GM12875 (cell line): ENCODE measurements at regions not wholly inside any gene's neighbourhood (a gene's known extent, or its start where the extent isn't known, plus 50 kb on each side); places are given as distances from the start of the nearest gene placed in this dataset.

Source experiments
- H3K4me3 ChIP-seq: one replicate; pipeline ENCODE4 v1.5.1; 2011; ENCODE audit warnings: low read depth, low read length, control low read depth
- TF ChIP-seq, protein P1 (sequence below): IDR thresholded peaks from 2 replicates; pipeline ENCODE4 v1.5.1; 2011; ENCODE audit warnings: low read depth, mild to moderate bottlenecking, control low read depth, inconsistent platforms, low read length, moderate library complexity, borderline replicate concordance; ENCODE audit not compliant: insufficient read depth

DNA sequence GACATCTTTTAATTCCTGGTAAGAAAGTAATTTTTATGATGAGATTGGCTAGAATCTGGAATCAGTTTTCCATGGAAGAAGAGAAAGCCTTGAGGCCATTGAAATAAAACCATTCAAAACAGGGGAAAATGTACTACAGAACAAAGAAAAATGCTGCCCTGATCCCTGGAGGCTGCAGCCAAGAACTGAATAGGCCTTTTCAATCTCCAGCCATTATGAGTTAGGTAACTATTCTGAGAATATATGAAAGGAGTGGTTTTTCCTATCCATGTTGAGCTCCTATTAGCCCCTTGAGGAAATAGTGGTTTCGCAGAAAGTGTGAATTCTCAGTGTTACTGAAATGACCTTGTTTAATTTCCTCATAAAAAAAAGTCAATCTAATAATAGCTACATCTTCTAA, 408.5 kb upstream of the GRAMD2B start:
- no peak overlapping the region for H3K4me3 ChIP-seq
- TF ChIP-seq, protein P1, sequence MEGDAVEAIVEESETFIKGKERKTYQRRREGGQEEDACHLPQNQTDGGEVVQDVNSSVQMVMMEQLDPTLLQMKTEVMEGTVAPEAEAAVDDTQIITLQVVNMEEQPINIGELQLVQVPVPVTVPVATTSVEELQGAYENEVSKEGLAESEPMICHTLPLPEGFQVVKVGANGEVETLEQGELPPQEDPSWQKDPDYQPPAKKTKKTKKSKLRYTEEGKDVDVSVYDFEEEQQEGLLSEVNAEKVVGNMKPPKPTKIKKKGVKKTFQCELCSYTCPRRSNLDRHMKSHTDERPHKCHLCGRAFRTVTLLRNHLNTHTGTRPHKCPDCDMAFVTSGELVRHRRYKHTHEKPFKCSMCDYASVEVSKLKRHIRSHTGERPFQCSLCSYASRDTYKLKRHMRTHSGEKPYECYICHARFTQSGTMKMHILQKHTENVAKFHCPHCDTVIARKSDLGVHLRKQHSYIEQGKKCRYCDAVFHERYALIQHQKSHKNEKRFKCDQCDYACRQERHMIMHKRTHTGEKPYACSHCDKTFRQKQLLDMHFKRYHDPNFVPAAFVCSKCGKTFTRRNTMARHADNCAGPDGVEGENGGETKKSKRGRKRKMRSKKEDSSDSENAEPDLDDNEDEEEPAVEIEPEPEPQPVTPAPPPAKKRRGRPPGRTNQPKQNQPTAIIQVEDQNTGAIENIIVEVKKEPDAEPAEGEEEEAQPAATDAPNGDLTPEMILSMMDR = no peak

- TF ChIP-seq, protein P1 = no peak
Measured at GRCh38 chr5:126015235-126016181, 407.7 kb upstream of the GRAMD2B start.

DNA sequence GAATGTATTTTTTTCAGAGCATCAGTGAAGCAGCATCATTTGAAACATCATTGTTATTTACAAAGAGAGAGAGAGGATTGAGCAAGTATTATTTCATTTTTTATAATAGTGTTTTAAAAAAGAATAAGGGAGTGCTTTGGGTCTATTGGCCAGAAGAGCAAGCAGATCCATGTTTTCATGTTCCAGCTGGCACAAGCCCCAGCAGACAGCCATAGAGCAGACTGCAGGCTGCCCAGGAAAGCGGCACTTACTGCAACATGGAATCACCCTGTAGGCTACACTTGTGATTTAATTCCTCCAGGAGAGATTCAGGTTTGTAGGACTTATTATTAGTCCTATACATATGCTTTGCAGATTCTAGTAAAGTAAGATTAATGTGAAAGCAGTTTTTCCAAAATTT, 407.0 kb upstream of the GRAMD2B start:
- no peak overlapping the region for H3K4me3 ChIP-seq
- TF ChIP-seq, protein P1 = no peak

More at GRCh38 chr5:126015235-126016181, 407.7 kb upstream of the GRAMD2B start:
- no peak overlapping the region for H3K4me3 ChIP-seq

DNA sequence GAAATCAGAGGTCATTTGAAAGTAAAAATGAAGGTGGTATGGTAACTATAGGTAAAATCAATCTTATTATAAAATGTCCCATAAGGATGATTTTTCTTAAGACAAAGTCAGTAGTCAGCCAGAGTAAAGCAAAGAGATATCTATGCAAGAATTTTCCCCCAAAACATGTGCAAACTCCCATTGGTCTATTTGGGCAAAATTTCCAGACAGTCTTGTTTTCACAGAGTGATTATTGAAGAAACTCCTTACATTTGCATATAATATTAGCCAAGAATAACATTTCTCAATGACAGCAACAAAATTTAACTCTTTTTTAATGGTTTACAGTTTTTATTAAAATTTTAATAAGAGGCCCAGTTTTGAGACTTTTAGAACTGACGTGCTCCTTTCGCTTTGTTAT, 406.1 kb upstream of the GRAMD2B start:
- TF ChIP-seq, protein P1 = no peak
- no peak overlapping the region for H3K4me3 ChIP-seq

DNA sequence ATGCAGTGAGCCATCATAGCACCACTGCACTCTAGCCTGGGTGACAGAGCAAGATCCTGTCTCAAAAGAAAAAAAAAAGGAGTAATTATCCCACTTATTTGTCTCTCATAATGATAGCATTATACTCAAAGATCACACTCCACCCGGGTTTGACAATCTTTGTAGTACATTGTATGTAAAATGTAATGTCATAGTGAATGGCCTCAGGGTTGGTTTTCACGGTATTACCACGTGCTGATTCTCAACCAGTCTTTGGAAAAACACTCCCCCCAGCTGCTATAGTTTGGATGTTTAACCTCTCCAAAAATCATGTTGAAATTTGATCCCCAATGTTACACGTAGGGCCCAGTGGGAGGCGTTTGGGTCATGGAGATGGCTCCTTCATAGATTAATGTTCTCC, 402.4 kb upstream of the GRAMD2B start:
- H3K4me3 ChIP-seq = no peak overlapping the region
- TF ChIP-seq, protein P1 = no peak

DNA sequence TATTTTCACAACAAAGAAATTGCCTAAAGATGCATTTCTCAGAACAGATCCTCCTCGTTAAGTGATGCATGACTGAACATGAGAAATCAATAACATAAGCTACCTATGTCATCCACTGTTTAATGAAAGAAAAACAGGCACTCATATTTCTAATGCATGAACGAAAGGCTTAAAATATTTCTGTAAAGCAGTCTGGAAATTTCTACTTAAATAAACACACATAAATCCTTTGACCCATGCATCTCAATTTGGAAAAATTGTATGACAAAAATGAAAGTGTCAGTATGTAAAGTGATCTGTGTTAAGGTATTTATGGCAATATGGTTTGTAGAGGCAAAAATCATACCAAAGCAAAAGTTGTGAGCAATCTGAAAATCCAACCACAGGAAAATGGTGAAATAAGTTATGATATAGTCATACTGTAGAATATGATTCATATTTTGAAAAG, 399.2 kb upstream of the GRAMD2B start:
- no peak overlapping the region for H3K4me3 ChIP-seq
- TF ChIP-seq, protein P1 = no peak

DNA sequence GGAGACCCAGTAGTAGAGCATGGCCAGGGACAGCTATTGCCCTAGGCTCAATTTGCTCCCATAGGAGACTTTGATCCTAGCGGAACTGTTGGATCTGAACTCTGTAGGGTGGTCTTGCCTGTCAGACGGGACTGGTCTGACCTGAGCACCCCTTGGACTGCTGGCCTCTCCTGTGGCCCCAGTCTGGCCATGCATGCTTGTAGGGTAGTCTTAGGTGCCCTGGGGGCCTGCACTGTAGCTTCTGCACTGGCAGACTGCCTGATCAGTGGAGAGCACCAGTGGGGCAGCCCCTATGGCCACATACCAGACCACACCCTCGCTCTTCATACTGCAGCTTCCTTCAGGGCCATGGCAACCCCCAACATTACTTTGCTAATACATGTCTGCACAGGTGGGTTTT, 396.1 kb upstream of the GRAMD2B start:
- no peak overlapping the region for H3K4me3 ChIP-seq
- TF ChIP-seq, protein P1 = no peak
